HuH-7 (cell line): ENCODE measurements at regions not wholly inside any gene's neighbourhood (a gene's known extent, or its start where the extent isn't known, plus 50 kb on each side); places are given as distances from the start of the nearest gene placed in this dataset.
"Not testable (repeated sequence)": the region's sequence is repeated elsewhere in the genome, so short reads cannot be mapped to it uniquely, and the experiment has no call there.

Source experiments
- DNase-seq: peaks from one replicate; pipeline ENCODE4 v3.0.0; 2011; ENCODE audit warnings: low spot score

DNA sequence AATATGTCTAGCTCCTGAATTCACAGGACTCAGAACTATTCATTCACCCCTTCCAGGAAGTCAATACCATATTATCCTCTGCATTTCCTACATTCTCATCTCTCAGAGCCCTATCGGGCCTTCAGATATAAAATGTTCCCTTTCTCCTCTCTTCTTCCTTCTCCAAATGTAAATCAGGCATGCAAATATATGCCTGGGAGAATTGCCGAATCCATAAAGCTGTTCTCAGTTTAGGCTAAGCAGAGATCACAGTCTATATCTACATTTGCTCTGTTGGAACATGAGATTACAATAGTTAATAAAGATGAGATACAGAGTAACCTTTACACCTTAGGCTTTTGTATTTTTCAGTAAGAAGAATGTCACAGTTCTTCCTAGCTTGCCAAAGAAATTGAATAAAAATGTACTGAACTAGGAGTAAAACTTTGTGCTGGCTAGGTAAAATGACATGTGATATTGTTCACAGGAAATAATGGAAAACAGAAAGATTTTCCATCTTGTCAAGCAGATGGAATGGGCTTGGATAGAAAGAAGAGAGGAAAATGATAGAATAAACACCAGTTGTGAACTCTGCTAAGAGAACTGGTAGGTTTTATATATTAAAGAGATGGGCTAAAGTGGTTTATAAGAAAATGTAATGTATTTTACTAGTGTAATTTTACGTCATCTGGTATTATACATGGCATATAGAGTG is 161.5 kb downstream of the NRIP1 start:
- DNase-seq: no peak

DNA sequence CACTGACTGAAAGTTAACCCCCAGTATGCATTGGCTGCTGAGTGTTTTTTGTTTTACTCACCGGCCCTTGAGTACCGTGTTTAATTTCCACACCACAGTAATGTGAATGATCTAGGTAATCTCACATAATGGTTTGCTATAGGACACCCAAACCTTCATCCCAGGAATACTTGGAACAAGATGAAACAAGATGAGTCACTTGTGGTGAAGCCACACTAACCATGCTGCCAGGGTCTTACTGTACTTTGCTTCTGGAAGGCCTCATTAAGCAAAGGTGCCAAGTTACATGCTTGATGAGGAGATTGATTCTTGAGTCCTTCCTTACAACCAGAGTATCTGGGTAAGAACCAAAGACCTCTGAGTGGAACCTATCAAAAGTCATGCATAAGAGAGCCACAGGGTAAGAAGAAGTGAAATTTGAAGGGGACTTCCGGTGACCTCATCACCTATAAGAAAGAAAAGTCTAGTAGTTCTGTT is 163.3 kb downstream of the NRIP1 start:
- DNase-seq: no peak

DNA sequence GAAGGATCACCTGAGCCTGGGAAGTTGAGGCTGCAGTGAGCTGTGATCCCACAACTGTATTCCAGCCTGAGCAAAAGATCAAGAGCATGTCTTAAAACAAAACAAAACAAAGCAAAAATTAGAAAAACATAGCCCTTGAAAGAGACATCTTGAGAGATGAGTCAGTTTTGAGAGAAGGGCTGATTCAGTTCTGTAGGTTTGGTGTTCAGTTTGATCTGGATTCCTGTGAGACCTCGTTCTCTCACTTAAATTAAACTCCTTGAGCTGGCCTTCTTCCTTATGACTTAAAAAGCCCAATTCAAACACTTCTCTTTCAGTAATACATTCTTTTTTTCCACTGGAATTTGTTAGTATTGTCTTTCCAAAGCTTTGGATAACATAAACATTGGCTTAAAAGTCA is 164.2 kb downstream of the NRIP1 start:
- no peak for DNase-seq

DNA sequence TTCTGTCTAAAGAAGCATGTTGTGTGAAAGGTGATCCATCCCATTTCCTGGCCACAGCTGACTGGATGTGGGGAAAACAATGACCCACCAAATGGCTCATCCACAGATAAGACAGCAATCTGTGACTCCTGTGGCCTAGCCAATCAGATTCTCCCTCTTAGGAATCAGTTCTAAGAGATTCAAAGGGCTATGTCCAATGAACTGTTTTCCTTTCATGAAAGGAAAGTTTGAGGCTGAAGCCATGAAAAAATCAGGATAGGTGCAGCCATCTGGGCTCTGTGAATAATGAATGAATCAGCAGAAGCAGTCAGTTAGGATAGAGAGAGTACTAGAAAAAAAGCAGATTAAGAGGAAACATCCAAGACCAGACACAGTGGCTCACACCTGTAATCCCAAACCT is 164.7 kb downstream of the NRIP1 start:
- no peak for DNase-seq

DNA sequence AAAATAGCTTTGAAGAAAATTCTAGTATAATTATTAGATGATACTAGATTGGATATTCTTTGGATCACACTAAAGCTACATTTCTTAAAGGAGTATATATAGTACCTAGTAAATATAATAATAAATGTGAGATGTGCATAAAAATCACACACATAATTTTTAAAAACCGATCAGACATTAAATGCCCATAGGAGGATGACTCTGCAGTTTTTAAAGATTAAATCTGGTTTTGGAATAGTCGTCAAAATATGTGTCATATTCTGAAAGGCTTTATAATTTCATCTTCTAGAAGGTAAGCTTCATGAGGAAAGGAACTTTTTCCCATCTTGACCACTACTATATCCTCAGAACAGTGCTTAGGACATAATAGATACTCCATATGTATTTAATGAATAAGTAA is 169.0 kb downstream of the NRIP1 start:
- no peak for DNase-seq

DNA sequence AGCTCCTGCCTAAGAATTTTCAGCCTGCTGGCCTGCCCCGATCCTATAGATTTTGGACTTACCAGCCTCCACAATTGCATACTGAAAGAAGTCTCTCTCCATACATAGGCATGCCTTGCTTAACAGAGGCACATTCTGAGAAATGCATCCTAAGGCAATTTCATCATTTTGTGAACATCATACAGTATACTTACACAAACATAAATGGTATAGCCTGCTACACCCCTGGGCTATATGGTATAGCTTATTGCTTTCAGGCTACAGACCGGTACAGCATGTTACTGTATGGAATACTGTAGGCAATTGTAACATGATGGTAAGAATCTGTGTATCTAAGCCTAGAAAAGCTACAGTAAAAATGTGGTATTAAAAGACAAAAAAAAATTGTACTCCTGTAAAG is 174.7 kb downstream of the NRIP1 start:
- no peak for DNase-seq

DNA sequence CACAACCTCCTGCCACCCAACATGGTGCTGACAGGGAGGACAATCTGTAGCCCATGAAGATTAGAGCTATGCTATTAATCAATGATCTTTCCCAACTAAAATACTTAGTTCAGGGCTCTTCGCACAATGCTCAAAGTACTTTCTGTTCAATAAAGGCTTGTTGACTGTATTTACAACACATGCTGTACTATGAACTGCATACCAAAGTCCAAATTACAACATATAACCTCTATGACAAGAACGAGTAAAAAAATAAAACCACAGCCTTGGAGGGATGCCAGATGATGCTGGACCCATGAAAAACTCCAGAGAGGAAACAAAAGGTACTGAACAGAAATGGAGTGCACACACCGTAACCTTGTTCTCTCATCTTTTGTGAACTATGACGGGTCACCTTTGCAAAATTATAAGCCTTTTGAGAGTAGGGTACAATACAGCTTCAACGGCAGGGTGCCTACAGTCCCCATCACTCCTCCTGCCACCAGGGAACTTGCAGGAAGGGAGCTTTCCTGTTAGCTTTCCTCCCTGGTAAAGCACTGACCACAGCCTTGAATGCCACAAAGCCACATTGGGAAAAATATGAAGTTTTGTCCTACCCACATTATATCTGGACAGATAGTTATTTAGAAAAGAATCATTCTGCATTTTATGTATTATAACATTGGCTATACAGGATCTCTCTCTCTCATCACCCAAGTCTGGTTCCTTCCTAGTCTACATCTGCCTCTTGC is 175.6 kb downstream of the NRIP1 start:
- peak; percentile 44 for DNase-seq

DNA sequence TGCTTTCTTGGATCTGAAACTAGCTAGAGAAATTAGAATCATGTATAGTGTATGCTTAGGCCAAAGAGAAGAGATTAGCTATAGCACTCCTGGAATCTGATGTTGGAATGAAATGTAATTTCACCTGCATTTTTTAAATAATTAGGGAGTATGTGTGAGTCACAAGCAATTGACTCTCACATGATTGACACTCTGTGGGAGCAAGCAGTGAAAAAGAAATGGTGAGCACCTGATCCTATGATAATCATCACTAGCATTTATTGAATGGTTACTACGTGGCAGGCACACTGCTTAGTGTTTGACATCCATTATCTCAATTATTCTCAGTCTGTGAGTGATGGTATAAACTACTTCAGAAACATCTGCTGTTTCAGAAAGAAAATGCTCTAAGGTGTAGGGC is 176.6 kb downstream of the NRIP1 start:
- DNase-seq: no peak

DNA sequence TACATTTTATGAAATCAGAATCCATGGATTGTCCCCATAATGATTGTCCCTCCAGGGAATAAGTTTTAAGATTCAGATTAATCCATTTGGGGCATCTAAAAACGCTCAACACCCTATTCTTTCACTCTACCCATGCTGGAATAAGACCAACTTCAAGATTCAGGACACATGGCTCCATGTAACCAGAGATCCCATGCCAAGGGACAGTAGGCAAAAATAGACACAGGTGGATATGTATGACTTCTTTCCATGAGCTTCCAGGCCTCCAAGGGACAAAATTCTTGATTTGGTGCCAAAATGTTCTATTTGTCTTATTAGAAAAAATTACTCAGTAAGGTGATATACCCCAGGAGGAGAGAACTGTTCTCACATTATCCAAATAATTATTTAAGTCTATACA is 178.8 kb downstream of the NRIP1 start:
- DNase-seq: no peak

DNA sequence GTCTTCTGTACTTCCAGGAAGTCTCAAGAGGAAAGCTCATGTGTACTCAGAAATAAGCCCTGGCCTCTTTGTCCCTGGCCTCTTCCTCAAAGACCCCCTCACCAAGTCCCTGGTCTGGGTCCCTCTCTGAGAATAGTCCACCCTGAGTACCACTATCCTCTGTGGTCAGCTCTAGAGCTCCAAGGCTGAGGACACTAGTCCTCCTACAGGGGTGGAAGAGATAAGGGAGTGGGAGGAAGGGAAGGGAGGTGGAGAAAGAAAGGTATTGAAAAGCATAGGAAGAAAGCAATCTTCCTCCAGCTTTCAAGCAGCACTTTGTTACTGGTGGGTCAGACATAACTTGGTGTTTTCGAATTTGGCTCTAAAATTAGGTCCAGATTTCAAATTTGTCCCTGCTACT is 181.4 kb downstream of the NRIP1 start:
- DNase-seq: no peak

DNA sequence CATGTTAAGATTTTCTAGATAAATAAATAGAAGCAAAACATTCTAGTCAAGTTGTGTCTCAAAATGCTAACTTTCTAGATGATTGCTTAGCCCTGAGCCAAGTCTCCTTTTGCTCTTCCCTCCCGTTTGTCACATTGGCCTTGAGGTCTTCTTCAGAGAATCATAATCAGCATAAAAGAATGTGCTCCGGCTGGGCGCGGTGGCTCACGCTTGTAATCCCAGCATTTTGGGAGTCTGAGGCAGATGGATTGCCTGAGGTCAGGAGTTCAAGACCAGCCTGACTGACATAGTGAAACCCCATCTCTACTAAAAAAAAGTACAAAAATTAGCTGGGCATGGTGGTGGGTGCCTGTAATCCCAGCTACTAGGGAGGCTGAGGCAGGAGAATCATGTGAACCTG is 182.3 kb downstream of the NRIP1 start:
- DNase-seq: not testable (repeated sequence)

DNA sequence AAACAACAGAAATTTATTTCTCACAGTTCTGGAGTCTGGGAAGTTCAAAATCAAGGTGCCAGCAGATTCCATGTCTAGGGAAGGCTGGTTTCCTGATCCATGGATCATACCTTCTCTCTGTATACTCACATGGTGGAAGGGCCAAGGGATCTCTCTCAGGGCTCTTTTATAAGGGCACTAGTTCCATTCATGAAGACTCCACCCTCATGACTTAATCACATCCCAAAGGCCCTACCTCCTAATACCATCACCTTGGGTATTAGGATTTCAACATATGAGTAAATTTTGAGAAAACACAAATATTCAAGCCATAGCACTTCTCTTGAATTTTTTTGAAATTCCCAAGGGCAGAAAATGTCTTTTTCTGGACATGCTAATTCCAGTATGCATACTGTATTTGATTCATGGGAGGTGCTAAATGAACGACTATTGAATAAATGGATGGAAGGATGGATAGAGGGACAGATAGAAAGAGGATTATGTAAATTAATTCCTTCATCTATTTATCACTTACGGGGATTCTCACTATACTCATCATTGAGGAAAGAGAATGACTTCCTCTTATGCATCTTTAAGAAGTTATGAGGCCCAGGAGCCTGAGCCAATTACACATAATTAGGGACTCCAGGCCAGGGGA is 182.8 kb downstream of the NRIP1 start:
- no peak for DNase-seq

DNA sequence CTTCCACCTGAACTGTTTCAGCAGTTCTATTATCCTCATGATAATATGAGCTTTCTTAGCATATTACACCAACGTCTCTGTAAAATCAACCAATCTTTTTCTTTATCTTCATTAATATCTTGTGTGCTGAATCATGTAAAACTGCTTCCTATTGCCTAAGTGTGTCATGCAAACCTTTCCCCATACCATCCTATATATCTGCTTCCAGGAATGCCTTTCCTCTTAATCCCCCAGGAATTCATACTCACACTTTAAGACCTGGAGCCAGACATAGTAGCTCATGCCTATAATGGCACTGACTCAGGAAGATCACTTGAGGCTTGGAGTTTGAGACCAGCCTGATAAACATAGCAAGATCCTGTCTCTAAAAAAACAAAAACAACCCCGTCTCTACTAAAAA is 183.9 kb downstream of the NRIP1 start:
- no peak for DNase-seq

DNA sequence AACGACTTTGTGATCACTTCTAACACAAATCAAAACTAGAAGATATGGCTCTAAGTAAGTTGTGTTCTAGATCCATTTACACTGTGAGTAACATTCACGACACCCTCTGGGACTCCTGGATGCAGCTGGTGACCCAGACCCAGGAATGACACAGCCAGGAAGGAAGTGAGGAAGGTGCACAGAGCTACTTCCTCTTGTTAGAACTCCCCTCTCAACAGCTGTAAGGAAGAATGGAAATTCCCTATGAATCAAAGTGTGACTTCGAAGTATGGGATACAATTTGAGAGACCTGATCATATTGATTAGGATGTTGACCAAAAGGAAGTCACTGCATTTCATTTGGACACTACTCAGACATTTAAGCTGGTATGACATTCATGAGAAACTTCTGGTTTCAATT is 185.3 kb downstream of the NRIP1 start:
- no peak for DNase-seq

DNA sequence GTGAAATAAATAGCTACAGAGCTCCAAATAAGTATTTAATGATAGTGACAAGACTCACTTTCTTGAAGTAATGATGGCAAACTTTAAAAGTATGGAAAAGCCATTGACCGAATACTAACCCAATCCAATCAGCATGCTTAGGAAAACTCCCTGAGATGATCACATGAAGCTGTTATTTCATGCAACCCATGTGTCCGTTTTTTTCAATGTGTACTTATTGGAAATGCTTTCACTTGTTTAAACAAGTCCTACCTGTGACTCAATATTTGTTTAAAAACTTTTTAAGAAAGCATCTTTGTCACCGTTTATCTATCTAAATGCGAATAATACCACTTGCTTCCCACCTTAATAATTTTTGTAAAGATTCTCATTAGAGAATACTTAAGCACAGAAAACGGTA is 185.8 kb downstream of the NRIP1 start:
- no peak for DNase-seq

DNA sequence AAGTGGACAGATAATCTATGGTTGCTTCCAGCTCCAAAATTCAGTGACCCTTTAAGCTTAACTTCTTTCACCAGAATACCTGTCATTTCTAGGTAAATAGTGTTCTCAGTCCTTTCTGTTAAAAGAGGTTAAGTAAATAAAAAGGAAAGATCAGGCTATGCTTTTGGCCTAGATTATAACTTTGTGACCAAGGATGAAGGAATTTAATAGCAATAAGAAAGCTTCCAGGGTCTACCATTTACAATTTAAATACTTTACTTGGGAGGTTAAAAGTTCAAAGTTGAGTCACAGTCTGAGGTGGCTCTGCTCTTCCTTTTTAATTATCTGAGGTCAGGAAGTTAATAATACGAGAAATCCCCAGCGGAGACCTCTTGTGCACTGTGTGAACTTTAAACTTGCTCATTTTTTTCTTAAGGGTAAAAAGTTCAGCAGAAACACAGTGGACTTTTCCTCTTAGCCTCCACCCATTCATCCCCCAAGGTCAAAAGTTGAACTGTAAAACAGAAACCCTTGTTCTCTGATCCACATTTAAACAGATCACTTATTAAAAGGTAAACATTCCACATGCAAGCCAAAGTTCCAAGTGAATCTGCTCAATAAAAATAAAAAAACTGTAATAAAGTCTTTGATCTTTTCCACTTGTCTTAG is 187.1 kb downstream of the NRIP1 start:
- DNase-seq: no peak

DNA sequence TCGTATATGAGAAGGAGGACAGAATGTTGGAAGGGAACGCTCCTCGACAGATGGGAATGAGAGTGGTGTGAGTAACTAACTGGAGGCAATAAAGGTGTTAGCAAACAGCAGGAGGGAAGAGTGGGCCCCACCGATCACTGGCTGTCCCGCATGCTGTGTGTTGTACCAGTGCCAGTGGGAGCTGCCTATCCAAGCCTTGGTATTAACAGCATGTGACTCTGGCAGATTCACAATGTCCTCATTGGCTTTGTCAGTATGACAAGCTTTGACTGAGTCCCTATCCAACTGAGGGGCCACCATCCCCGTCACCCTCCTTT is 188.3 kb downstream of the NRIP1 start:
- DNase-seq: no peak

DNA sequence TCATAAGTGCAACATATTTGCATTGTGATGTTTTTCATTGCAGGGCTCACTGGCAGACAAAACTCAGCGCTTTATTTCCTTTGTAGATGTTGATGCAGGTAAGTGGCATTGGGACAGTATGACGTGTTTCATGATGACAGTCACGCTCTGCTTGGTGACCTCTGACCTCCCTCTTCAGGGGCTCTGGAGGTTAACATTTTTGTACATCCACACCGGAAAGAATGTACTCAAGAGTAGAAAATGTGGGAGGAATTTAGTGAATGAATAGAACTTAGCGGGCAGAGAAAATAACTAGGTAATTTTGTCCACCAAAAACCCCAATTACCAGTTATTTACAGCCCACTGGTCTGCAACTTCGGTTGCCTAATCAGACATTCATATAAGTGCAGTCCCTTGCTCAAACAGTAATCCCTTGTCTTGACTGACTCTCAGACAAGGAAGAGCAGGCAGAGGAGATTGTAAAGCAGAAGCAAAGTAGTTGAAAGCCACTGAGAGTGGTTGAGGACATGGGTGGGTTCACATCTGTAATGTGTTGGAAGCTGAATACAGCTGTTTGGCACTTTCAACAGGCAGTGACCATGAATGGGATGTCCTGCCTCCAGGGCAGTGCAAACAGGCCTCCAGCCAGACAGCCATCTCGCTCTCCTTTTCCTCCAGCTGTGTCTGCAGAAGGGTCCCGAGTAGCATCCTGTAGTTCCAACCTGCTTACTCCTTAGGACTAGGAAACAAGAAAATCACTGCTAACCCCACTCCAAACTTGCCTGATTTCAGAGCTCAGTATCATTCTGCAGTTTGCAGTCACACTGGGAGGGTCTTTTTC is 188.9 kb downstream of the NRIP1 start:
- DNase-seq: no peak

DNA sequence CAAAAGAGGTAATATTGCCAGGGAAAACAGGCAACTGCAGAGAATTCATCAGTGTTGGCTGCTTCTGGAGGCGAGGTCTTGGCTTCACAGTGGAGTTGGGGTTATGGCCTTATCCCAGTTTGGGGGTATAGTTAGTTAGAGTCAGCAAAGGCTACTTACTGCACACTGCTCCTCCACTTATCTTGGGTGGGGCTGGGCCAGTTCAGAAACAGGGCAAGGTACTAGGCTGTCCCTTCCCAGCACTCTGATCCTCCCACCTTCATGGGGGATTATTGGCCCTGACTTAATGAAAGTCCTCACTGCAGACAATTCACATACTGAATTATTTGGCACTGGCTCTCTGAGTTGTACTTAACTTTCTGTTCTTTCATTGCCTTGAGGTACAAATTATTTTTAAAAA is 189.6 kb downstream of the NRIP1 start:
- DNase-seq: no peak

DNA sequence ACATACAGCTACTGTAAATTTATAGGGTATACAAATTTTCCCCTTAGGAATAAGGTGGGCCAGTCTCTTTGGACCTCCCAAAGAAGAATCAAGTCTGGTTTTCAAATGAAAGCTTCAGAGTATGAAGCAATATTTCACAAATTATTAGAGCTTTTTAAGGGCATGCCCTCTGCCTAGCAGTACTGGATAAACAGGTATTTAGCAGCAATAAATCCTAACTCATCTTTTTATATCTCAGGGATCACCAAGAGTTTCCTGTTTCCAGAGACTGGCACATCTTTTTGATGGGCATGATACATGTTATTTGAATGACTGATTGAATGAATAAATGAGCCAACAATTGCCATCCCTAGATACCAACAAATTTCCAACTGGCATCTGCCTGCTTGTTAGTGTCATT is 190.4 kb downstream of the NRIP1 start:
- no peak for DNase-seq

DNA sequence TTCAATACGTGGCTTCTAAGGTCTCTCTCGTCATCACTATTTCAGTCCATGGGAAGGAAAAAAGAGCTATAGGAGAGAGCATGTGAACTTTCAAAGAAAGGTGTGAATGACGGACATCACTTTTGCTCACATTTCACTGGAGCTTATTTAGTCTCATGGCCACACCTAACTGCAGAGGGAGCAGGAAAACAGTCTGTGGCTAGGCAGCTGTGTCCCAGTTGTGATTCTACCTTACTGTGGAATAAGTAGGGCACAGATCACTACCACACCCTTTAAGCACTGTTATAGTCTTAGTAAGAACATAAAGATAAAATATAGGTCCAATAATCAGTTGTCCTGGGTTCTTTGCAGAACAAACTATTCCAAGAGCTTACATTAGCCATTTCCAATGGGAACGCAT is 192.9 kb downstream of the NRIP1 start:
- DNase-seq: no peak

DNA sequence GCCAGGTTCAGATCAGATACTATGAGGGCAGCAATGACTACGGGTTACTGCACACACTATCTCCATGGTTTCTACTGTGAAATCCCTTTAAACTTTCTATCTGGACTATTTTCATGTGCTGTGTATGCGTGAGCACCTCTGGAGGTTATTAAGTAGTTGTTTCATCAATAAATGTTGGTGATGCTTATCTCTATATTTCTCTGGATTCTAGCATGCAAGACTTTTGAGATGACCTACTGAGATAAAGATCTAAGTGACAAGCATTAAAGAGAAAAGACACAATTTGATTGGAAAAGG is 194.0 kb downstream of the NRIP1 start:
- DNase-seq: no peak
